Endodermal cell (in vitro differentiated cells): ENCODE measurements at regions not wholly inside any gene's neighbourhood (a gene's known extent, or its start where the extent isn't known, plus 50 kb on each side); places are given as distances from the start of the nearest gene placed in this dataset.

Source experiments
- DNase-seq: peaks from one replicate; pipeline ENCODE4 v3.0.0-alpha.2; 2017
- H3K27ac ChIP-seq: 2 replicates; pipeline ENCODE4 v1.5.1; 2013; ENCODE audit warnings: mild to moderate bottlenecking, low read depth, low read length, moderate library complexity
- H3K27me3 ChIP-seq: 2 replicates; pipeline ENCODE4 v1.6.1; 2013; ENCODE audit warnings: mild to moderate bottlenecking, low read length, moderate library complexity; ENCODE audit not compliant: insufficient read depth, control insufficient read depth, poor library complexity, severe bottlenecking
- H3K36me3 ChIP-seq: 2 replicates; pipeline ENCODE4 v1.7.0; 2013; ENCODE audit warnings: mild to moderate bottlenecking, low read length, moderate library complexity; ENCODE audit not compliant: control insufficient read depth, insufficient read depth
- H3K4me1 ChIP-seq: one replicate; pipeline ENCODE4 v1.7.0; 2013; ENCODE audit warnings: low read length; ENCODE audit not compliant: control insufficient read depth, insufficient read depth
- H3K4me3 ChIP-seq: 2 replicates; pipeline ENCODE4 v1.5.1; 2013; ENCODE audit warnings: mild to moderate bottlenecking, low read length, moderate library complexity
- H3K9ac ChIP-seq: 2 replicates; pipeline ENCODE4 v1.6.1; 2013; ENCODE audit warnings: mild to moderate bottlenecking, low read length, moderate library complexity; ENCODE audit not compliant: poor library complexity, severe bottlenecking; ENCODE audit errors: extremely low read depth
- H3K9me3 ChIP-seq: 2 replicates; pipeline ENCODE4 v1.6.1; 2013; ENCODE audit warnings: mild to moderate bottlenecking, low read length, moderate library complexity; ENCODE audit not compliant: control insufficient read depth
- H3K27ac Mint-ChIP-seq: 2 replicates; pipeline ENCODE4 v1.8.0; 2020; ENCODE audit warnings: mixed read lengths
- H3K27me3 Mint-ChIP-seq: 2 replicates; pipeline ENCODE4 v1.8.0; 2021; ENCODE audit warnings: mild to moderate bottlenecking, mixed read lengths; ENCODE audit not compliant: insufficient read depth
- H3K36me3 Mint-ChIP-seq: 2 replicates; pipeline ENCODE4 v1.8.0; 2020; ENCODE audit warnings: low read depth, mixed read lengths
- H3K4me1 Mint-ChIP-seq: 2 replicates; pipeline ENCODE4 v1.8.0; 2020; ENCODE audit warnings: mixed read lengths
- H3K4me3 Mint-ChIP-seq: 2 replicates; pipeline ENCODE4 v1.8.0; 2020; ENCODE audit warnings: mild to moderate bottlenecking, moderate library complexity, mixed read lengths
- H3K9me3 Mint-ChIP-seq: 2 replicates; pipeline ENCODE4 v1.8.0; 2020; ENCODE audit warnings: mild to moderate bottlenecking, mixed read lengths
- CTCF ChIP-seq: fragments of 200-600 bp; sonication (generic); conservative IDR thresholded peaks from 2 replicates; pipeline ENCODE4 v1.5.0; 2021; ENCODE audit warnings: antibody characterized with exemption, mild to moderate bottlenecking
- WGBS, 2 experiments: methylation state at CpG; one replicate each; pipeline versions ENCODE4 v1.1.5 to v1.1.7; 2013; ENCODE audit warnings: missing lambda C conversion rate in 2 of 2, mixed read lengths in 1 of 2; ENCODE audit not compliant: insufficient coverage in 1 of 2, insufficient read length in 1 of 2; 5-methylcytosine and 5-hydroxymethylcytosine counted together

GRCh38 chr2:147639891-147640290 lies 204.9 kb upstream of the ACVR2A start:
- no peaks in the 10 kb centered on the region for H3K36me3 ChIP-seq
- no peaks in the 10 kb centered on the region for H3K9me3 ChIP-seq
- no peaks in the 10 kb centered on the region for H3K4me1 ChIP-seq
- Mint-ChIP-seq H3K4me1 (peaks cover 17% of the 10 kb centered on the region), H3K9me3 (no peaks in the 10 kb centered on the region), H3K27me3 (peaks cover 2% of the 10 kb centered on the region), H3K27ac (no peak overlapping the region), H3K36me3 (no peaks in the 10 kb centered on the region), H3K4me3 (no peak overlapping the region)
- H3K27ac ChIP-seq, result no peak overlapping the region
- H3K9ac ChIP-seq, result no peak overlapping the region
- TF ChIP-seq CTCF, result no peak
- 88 to 100% methylated on average over 2 of the region's 2 CpGs for WGBS, 2 experiments
- no peak overlapping the region for H3K4me3 ChIP-seq
- no peaks in the 10 kb centered on the region for H3K27me3 ChIP-seq
- no peak for DNase-seq

GRCh38 chr2:147639386-147639785 lies 205.4 kb upstream of the ACVR2A start:
- WGBS, 2 experiments, result 90% methylated on average over 2 of the region's 2 CpGs; no CpG with 5 or more reads in 1 of the 2 experiments
- Histone ChIP-seq H3K9ac (no peak overlapping the region), H3K4me1 (no peaks in the 10 kb centered on the region), H3K36me3 (no peaks in the 10 kb centered on the region), H3K9me3 (no peaks in the 10 kb centered on the region), H3K27ac (no peak overlapping the region), H3K4me3 (no peak overlapping the region), H3K27me3 (no peaks in the 10 kb centered on the region)
- TF ChIP-seq CTCF, result no peak
- H3K27me3 Mint-ChIP-seq, result peaks cover 2% of the 10 kb centered on the region
- H3K27ac Mint-ChIP-seq, result no peak overlapping the region
- no peaks in the 10 kb centered on the region for H3K9me3 Mint-ChIP-seq
- no peaks in the 10 kb centered on the region for H3K36me3 Mint-ChIP-seq
- H3K4me3 Mint-ChIP-seq, result no peak overlapping the region
- DNase-seq, result no peak
- peaks cover 14% of the 10 kb centered on the region for H3K4me1 Mint-ChIP-seq

GRCh38 chr2:147636886-147637285 lies 207.9 kb upstream of the ACVR2A start:
- no peak overlapping the region for H3K9ac ChIP-seq
- H3K27ac ChIP-seq, result no peak overlapping the region
- H3K4me3 ChIP-seq, result no peak overlapping the region
- no peak overlapping the region for H3K4me3 Mint-ChIP-seq
- H3K27me3 Mint-ChIP-seq, result peaks cover 2% of the 10 kb centered on the region
- no peaks in the 10 kb centered on the region for H3K4me1 ChIP-seq
- H3K27me3 ChIP-seq, result no peaks in the 10 kb centered on the region
- no peaks in the 10 kb centered on the region for H3K36me3 ChIP-seq
- TF ChIP-seq CTCF, result no peak
- H3K27ac Mint-ChIP-seq, result no peak overlapping the region
- no peaks in the 10 kb centered on the region for H3K4me1 Mint-ChIP-seq
- WGBS, 2 experiments, result 80 to 87% methylated on average over 3 of the region's 3 CpGs
- no peaks in the 10 kb centered on the region for H3K36me3 Mint-ChIP-seq
- no peaks in the 10 kb centered on the region for H3K9me3 Mint-ChIP-seq
- H3K9me3 ChIP-seq, result no peaks in the 10 kb centered on the region
- DNase-seq, result no peak
